ENCODE measurements at regions not wholly inside any gene's neighbourhood (a gene's known extent, or its start where the extent isn't known, plus 50 kb on each side); places are given as distances from the start of the nearest gene placed in this dataset.

DNA sequence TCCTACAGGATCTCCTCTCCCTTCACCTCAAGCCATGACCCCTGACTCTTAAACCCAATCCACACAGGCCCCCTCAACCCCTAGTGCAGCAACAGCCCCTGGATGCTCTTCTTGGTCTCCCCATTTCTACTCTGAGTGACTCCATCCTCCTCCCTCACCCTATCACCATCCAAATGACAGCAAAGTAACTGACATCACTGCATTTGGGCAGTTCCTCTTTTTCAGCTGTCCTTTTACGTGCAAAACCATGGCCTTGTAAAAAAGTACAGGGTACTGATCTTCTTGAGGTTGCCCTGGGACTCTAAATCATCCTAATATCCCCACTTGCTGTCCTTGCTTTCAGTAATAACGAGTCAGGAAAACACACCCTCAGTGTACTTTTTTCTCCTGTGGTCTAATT lies 454.9 kb downstream of the ADRA2A start:
- Histone ChIP-seq H3K36me3 (ENCODE audit: control insufficient read depth, insufficient read depth, low read length) (no peaks in the 10 kb centered on the region), H3K4me3 (ENCODE audit: low read depth, low read length) (no peak overlapping the region), H3K27me3 (ENCODE audit: control insufficient read depth, insufficient read depth, low read length) (no peaks in the 10 kb centered on the region)
- ChIA-PET POLR2A (no interaction called here), CTCF (no interaction called here)
- no peak for DNase-seq (ENCODE audit: low read depth)
- TF ChIP-seq, protein P1, sequence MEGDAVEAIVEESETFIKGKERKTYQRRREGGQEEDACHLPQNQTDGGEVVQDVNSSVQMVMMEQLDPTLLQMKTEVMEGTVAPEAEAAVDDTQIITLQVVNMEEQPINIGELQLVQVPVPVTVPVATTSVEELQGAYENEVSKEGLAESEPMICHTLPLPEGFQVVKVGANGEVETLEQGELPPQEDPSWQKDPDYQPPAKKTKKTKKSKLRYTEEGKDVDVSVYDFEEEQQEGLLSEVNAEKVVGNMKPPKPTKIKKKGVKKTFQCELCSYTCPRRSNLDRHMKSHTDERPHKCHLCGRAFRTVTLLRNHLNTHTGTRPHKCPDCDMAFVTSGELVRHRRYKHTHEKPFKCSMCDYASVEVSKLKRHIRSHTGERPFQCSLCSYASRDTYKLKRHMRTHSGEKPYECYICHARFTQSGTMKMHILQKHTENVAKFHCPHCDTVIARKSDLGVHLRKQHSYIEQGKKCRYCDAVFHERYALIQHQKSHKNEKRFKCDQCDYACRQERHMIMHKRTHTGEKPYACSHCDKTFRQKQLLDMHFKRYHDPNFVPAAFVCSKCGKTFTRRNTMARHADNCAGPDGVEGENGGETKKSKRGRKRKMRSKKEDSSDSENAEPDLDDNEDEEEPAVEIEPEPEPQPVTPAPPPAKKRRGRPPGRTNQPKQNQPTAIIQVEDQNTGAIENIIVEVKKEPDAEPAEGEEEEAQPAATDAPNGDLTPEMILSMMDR (IDR thresholded peaks at IDR 0.05; ENCODE audit: insufficient read depth, low read depth, low read length): no peak

DNA sequence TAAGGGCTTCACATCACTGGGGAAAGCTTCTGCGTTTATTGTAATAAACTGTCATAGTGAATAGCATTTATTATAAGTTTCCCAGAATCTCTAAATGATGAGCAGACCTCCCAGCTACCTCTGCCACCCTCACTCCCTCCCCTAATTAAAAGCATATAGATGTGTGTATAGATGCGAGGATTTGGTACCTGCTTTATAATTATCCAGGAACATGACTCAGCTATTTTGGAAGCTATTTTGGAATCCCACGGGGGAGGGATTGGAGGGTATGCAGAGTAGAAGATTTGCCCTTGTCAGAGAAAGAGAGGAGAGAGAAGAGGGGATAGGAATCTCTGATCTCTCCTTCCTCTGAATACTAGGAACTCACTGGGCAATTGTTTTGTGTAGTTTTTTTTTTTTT lies 455.3 kb downstream of the ADRA2A start:
- H3K36me3 ChIP-seq (ENCODE audit: control insufficient read depth, insufficient read depth, low read length): no peaks in the 10 kb centered on the region
- ChIA-PET POLR2A (no interaction called here), CTCF (no interaction called here)
- no peak overlapping the region for H3K4me3 ChIP-seq (ENCODE audit: low read depth, low read length)
- no peak for DNase-seq (ENCODE audit: low read depth)
- TF ChIP-seq, protein P1 (IDR thresholded peaks at IDR 0.05; ENCODE audit: insufficient read depth, low read depth, low read length): no peak
- H3K27me3 ChIP-seq (ENCODE audit: control insufficient read depth, insufficient read depth, low read length): no peaks in the 10 kb centered on the region

DNA sequence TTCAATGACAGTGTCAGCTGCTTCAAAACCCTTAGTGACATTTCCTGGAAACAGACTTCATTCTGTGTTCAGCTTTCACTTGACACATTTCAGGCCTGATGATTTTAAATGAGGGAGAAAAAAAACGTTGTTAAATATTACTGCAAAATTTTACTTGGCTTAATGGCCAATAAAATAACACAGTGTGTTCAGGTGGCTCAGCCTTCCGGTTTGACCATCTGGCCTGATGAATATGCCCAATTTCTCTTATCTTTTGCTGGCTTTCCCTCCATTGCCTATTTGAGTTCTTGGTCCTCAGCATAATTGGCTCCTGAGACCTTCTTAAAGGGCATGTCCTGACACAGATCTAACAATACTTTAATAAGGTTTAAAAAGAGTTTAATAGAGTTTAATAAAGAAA lies 462.4 kb downstream of the ADRA2A start:
- Histone ChIP-seq H3K4me3 (ENCODE audit: low read depth, low read length) (no peak overlapping the region), H3K27me3 (ENCODE audit: control insufficient read depth, insufficient read depth, low read length) (no peaks in the 10 kb centered on the region), H3K36me3 (ENCODE audit: control insufficient read depth, insufficient read depth, low read length) (no peaks in the 10 kb centered on the region)
- TF ChIP-seq, protein P1 (IDR thresholded peaks at IDR 0.05; ENCODE audit: insufficient read depth, low read depth, low read length): no peak
- CTCF ChIA-PET: no interaction called here
- DNase-seq (ENCODE audit: low read depth): no peak
- POLR2A ChIA-PET: no interaction called here

DNA sequence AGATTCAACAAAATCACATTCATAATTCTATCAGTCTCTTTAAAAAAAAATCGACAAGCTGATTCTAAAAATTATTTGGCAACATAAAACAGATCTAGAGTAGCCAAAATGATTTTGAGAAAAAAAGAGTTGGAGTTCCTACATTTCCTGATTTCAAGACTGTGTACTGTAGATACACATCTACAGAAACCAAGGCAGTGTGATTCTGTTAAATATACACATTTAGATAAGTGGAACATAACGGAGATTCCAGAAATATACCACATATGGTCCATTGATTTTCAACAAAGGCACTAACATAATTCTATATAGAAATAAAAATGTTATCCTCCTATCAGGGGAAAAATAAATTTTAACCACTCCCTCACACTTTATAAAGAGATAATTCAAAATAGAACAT lies 467.0 kb downstream of the ADRA2A start:
- no peaks in the 10 kb centered on the region for H3K36me3 ChIP-seq (ENCODE audit: control insufficient read depth, insufficient read depth, low read length)
- no peaks in the 10 kb centered on the region for H3K27me3 ChIP-seq (ENCODE audit: control insufficient read depth, insufficient read depth, low read length)
- DNase-seq (ENCODE audit: low read depth): no peak
- TF ChIP-seq, protein P1 (IDR thresholded peaks at IDR 0.05; ENCODE audit: insufficient read depth, low read depth, low read length): no peak
- no peak overlapping the region for H3K4me3 ChIP-seq (ENCODE audit: low read depth, low read length)
- POLR2A ChIA-PET: no interaction called here
- CTCF ChIA-PET: no interaction called here

DNA sequence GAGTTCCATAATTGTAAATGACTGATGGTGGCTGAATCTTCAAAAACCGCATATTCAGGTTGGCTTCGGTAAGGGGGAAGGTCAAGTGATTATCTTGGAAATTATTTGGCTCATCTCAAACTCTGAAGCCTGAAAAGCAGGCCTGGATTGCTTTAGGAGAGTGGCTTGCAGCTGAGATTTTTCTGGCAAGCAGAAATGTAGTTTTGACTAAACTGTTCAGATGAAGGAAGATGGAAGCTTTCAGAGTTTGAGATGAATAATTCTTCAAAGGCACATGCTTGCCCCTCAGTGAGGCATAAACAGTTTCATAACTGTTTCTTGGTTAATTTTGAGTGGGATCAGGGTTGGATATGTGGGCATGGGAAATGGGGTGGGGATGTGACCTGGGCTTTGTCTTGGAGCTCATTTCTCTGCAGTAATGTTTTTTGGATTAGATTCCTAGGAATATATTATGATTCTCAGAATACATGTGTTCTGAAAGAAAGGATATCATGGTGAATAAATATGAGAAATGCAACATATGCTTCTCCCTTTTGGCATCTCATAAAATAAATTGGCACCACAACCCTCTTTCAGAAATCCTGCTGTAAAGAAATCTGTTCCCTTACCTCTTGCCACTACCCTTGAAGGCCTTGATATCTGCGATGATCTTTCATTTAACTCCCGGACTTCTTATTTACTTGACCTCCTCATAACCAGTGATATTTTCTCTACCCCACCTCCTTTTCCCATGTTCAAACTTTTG lies 469.2 kb downstream of the ADRA2A start:
- TF ChIP-seq, protein P1 (IDR thresholded peaks at IDR 0.05; ENCODE audit: insufficient read depth, low read depth, low read length): no peak
- POLR2A ChIA-PET: no interaction called here
- DNase-seq (ENCODE audit: low read depth): no peak
- Histone ChIP-seq H3K27me3 (ENCODE audit: control insufficient read depth, insufficient read depth, low read length) (no peaks in the 10 kb centered on the region), H3K4me3 (ENCODE audit: low read depth, low read length) (no peak overlapping the region), H3K36me3 (ENCODE audit: control insufficient read depth, insufficient read depth, low read length) (no peaks in the 10 kb centered on the region)
- CTCF ChIA-PET: no interaction called here

Measured in BJ (cell line).